H9 (cell line): ENCODE measurements at regions not wholly inside any gene's neighbourhood (a gene's known extent, or its start where the extent isn't known, plus 50 kb on each side); places are given as distances from the start of the nearest gene placed in this dataset.

Source experiments
- DNase-seq: peaks from one replicate; pipeline ENCODE4 v3.0.0-alpha.2; 2017
- H2AFZ ChIP-seq: one replicate; pipeline ENCODE4 v1.6.1; 2013; ENCODE audit warnings: mild to moderate bottlenecking, low read length, control low read depth, moderate library complexity
- H2AK5ac ChIP-seq: 2 replicates; pipeline ENCODE4 v1.6.1; 2013; ENCODE audit warnings: low read length, control low read depth, mixed read lengths; ENCODE audit not compliant: insufficient read length
- H2BK120ac ChIP-seq: one replicate; pipeline ENCODE4 v1.6.1; 2013; ENCODE audit warnings: low read depth, mild to moderate bottlenecking, low read length, control low read depth, inconsistent platforms; ENCODE audit not compliant: poor library complexity, severe bottlenecking
- H2BK12ac ChIP-seq: 2 replicates; pipeline ENCODE4 v1.6.1; 2013; ENCODE audit warnings: low read length, control low read depth, mixed read lengths, low read depth; ENCODE audit not compliant: insufficient read length
- H2BK15ac ChIP-seq: 2 replicates; pipeline ENCODE4 v1.6.1; 2013; ENCODE audit warnings: low read depth, low read length, control low read depth
- H2BK20ac ChIP-seq: one replicate; pipeline ENCODE4 v1.6.1; 2013; ENCODE audit warnings: low read depth, mild to moderate bottlenecking, low read length, control low read depth, inconsistent platforms; ENCODE audit not compliant: poor library complexity, severe bottlenecking
- H2BK5ac ChIP-seq: 2 replicates; pipeline ENCODE4 v1.6.1; 2013; ENCODE audit warnings: low read length, control low read depth, mixed read lengths; ENCODE audit not compliant: insufficient read length
- H3K14ac ChIP-seq: 2 replicates; pipeline ENCODE4 v1.6.1; 2013; ENCODE audit warnings: low read length, control low read depth; ENCODE audit not compliant: insufficient read depth
- H3K18ac ChIP-seq: 2 replicates; pipeline ENCODE4 v1.6.1; 2013; ENCODE audit warnings: low read depth, mild to moderate bottlenecking, mixed read lengths, low read length, control low read depth; ENCODE audit not compliant: insufficient read length
- H3K23ac ChIP-seq: 2 replicates; pipeline ENCODE4 v1.6.1; 2013; ENCODE audit warnings: low read length, control low read depth, mixed read lengths, low read depth; ENCODE audit not compliant: insufficient read length
- H3K23me2 ChIP-seq: 2 replicates; pipeline ENCODE4 v1.6.1; 2013; ENCODE audit warnings: low read depth, mild to moderate bottlenecking, mixed read lengths, low read length, control low read depth; ENCODE audit not compliant: insufficient read length, poor library complexity, severe bottlenecking
- H3K27ac ChIP-seq: 2 replicates; pipeline ENCODE4 v1.5.1; 2013; ENCODE audit warnings: low read length, control low read depth, mixed read lengths, low read depth; ENCODE audit not compliant: insufficient read length
- H3K27me3 ChIP-seq: 2 replicates; pipeline ENCODE4 v1.6.1; 2013; ENCODE audit warnings: low read length, control low read depth, inconsistent platforms; ENCODE audit not compliant: insufficient read depth
- H3K4ac ChIP-seq: 2 replicates; pipeline ENCODE4 v1.6.1; 2013; ENCODE audit warnings: low read depth, mild to moderate bottlenecking, control low read depth, inconsistent platforms, low read length, moderate library complexity
- H3K4me1 ChIP-seq: 2 replicates; pipeline ENCODE4 v1.6.1; 2013; ENCODE audit warnings: low read length, control low read depth, inconsistent platforms; ENCODE audit not compliant: insufficient read depth
- H3K4me2 ChIP-seq: 2 replicates; pipeline ENCODE4 v1.6.1; 2013; ENCODE audit warnings: low read length, control low read depth, mixed read lengths; ENCODE audit not compliant: insufficient read length, insufficient read depth
- H3K56ac ChIP-seq: 2 replicates; pipeline ENCODE4 v1.6.1; 2013; ENCODE audit warnings: low read depth, mild to moderate bottlenecking, mixed read lengths, low read length, control low read depth; ENCODE audit not compliant: insufficient read length
- H3K79me1 ChIP-seq: 2 replicates; pipeline ENCODE4 v1.6.1; 2013; ENCODE audit warnings: low read depth, mild to moderate bottlenecking, moderate library complexity, low read length, control low read depth, inconsistent platforms; ENCODE audit not compliant: insufficient read depth, poor library complexity, severe bottlenecking
- H3K79me2 ChIP-seq: 2 replicates; pipeline ENCODE4 v1.6.1; 2013; ENCODE audit warnings: low read length, control low read depth, inconsistent platforms; ENCODE audit not compliant: insufficient read depth
- H3K9ac ChIP-seq: 2 replicates; pipeline ENCODE4 v1.6.1; 2013; ENCODE audit warnings: low read length, control low read depth, mixed read lengths; ENCODE audit not compliant: insufficient read length; ENCODE audit errors: extremely low read depth
- H3K9me3 ChIP-seq: one replicate; pipeline ENCODE4 v1.6.1; 2013; ENCODE audit warnings: low read depth, low read length, inconsistent platforms; ENCODE audit not compliant: control insufficient read depth
- H3T11ph ChIP-seq: one replicate; pipeline ENCODE4 v1.6.1; 2013; ENCODE audit warnings: mild to moderate bottlenecking, low read length, control low read depth, inconsistent platforms
- H4K20me1 ChIP-seq: one replicate; pipeline ENCODE4 v1.6.1; 2013; ENCODE audit not compliant: control insufficient read depth, insufficient read length, insufficient read depth
- H4K5ac ChIP-seq: 2 replicates; pipeline ENCODE4 v1.6.1; 2013; ENCODE audit warnings: low read depth, mild to moderate bottlenecking, mixed read lengths, low read length, control low read depth; ENCODE audit not compliant: insufficient read length
- H4K8ac ChIP-seq: replicated peaks from 2 replicates; pipeline ENCODE4 v1.6.1; 2013; ENCODE audit warnings: low read length, control low read depth, mixed read lengths, low read depth; ENCODE audit not compliant: insufficient read length
- H4K91ac ChIP-seq: 2 replicates; pipeline ENCODE4 v1.6.1; 2013; ENCODE audit warnings: low read depth, mild to moderate bottlenecking, moderate library complexity, mixed read lengths, low read length, control low read depth; ENCODE audit not compliant: insufficient read length
- H3K27ac Mint-ChIP-seq, 3 experiments: 2 replicates in 2 of 3; 3 replicates in 1 of 3; pipeline ENCODE4 v1.8.0; 2020 to 2021; ENCODE audit warnings: mixed read lengths in 3 of 3, mild to moderate bottlenecking in 1 of 3, moderate library complexity in 1 of 3
- H3K27me3 Mint-ChIP-seq: 2 replicates; pipeline ENCODE4 v1.8.0; 2021; ENCODE audit warnings: low read depth, mild to moderate bottlenecking, moderate library complexity, mixed read lengths
- H3K36me3 Mint-ChIP-seq, 3 experiments: 2 replicates in 2 of 3; 3 replicates in 1 of 3; pipeline ENCODE4 v1.8.0; 2020 to 2021; ENCODE audit warnings: low read depth in 3 of 3, mixed read lengths in 3 of 3; ENCODE audit not compliant: insufficient read depth in 1 of 3
- H3K4me1 Mint-ChIP-seq, 2 experiments: 2 replicates each; pipeline ENCODE4 v1.8.0; 2020; ENCODE audit warnings: mixed read lengths in 2 of 2
- H3K4me3 Mint-ChIP-seq, 2 experiments: 2 replicates in 1 of 2; 3 replicates in 1 of 2; pipeline ENCODE4 v1.8.0; 2020 to 2021; ENCODE audit warnings: mild to moderate bottlenecking in 2 of 2, mixed read lengths in 2 of 2, moderate library complexity in 1 of 2
- H3K9me3 Mint-ChIP-seq, 2 experiments: 2 replicates in 1 of 2; 3 replicates in 1 of 2; pipeline ENCODE4 v1.8.0; 2020; ENCODE audit warnings: mild to moderate bottlenecking in 2 of 2, mixed read lengths in 2 of 2, moderate library complexity in 1 of 2
- CTCF ChIP-seq: fragments of 200-600 bp; sonication (generic); conservative IDR thresholded peaks from 3 replicates; pipeline ENCODE4 v1.8.0; 2021; ENCODE audit warnings: antibody characterized with exemption, mild to moderate bottlenecking
- WGBS: extraction: QIAGEN DNeasy Blood & Tissue Kit; methylation state at CpG from one replicate; pipeline ENCODE4 v1.1.7; 2013; ENCODE audit warnings: missing lambda C conversion rate, low lambda C conversion rate, mixed read lengths; ENCODE audit not compliant: insufficient read length; ENCODE audit errors: extremely low coverage; 5-methylcytosine and 5-hydroxymethylcytosine counted together

GRCh38 chr4:27844376-27844775 lies 983.7 kb downstream of the STIM2 start:
- Histone ChIP-seq H3K56ac (no peak overlapping the region), H3K4ac (no peak overlapping the region), H3K9me3 (no peaks in the 10 kb centered on the region), H3K79me1 (no peaks in the 10 kb centered on the region), H4K20me1 (no peaks in the 10 kb centered on the region), H3K23me2 (no peaks in the 10 kb centered on the region), H4K91ac (no peak overlapping the region), H2AK5ac (no peak overlapping the region), H4K5ac (no peak overlapping the region), H2BK5ac (no peak overlapping the region), H3K27ac (no peak overlapping the region), H3K14ac (no peak overlapping the region), H2BK120ac (no peak overlapping the region), H3K9ac (no peak overlapping the region), H3K4me1 (no peaks in the 10 kb centered on the region), H3K4me2 (no peak overlapping the region), H3K27me3 (no peaks in the 10 kb centered on the region), H3T11ph (no peak overlapping the region), H2BK20ac (no peak overlapping the region), H3K18ac (no peak overlapping the region), H4K8ac (no peak overlapping the region), H2BK15ac (no peak overlapping the region), H3K79me2 (no peaks in the 10 kb centered on the region), H2AFZ (no peak overlapping the region), H2BK12ac (no peak overlapping the region), H3K23ac (no peak overlapping the region)
- no peak for TF ChIP-seq CTCF
- Mint-ChIP-seq H3K4me1 (no peaks in the 10 kb centered on the region), H3K27me3 (no peaks in the 10 kb centered on the region), H3K36me3 (no peaks in the 10 kb centered on the region), H3K4me3 (no peak overlapping the region), H3K9me3 (no peaks in the 10 kb centered on the region), H3K27ac (no peak overlapping the region)
- no CpG with 5 or more reads among the region's 2 CpGs for WGBS
- no peak for DNase-seq
